ENCODE measurements at regions not wholly inside any gene's neighbourhood (a gene's known extent, or its start where the extent isn't known, plus 50 kb on each side); places are given as distances from the start of the nearest gene placed in this dataset.

DNA sequence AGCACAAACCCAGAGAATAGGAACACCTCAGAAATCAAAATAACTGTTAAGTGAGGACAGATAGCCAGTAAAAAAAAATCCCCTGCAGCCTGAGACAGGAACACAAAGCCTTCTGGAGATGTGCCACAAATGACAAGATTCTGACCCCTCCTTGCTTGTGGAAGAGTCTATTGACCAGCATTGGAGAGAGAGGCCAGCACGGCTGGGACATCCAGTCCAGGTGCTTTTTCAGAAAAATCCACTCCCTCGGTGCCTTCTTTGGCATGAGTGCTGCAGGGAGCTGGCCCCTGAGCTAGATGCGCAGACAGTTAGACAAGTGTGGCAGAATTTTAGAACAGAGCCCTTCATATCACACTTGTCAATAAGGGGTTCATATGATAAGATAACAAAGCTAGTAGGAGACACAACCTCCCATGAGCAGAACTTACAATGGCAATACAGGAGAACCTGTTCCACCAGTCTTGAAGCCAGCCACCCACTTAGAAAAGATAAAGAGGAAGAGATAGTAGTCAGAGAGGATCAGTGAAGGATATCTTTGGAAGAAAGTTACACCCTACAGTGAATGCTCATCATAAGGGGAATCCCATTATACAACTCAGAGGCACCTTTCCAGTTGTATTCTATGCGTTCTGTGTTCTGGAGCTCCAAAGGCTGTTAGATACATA lies 298.4 kb downstream of the TLE1 start:
- no peak for ATAC-seq
- POLR2A ChIA-PET, result no interaction called here
- no peak for DNase-seq
- Mint-ChIP-seq H3K36me3 (no peaks in the 10 kb centered on the region), H3K27ac (no peak overlapping the region), H3K27me3 (peaks cover 0 to 13% (median 0%) of the 10 kb centered on the region in 5 donors), H3K4me3 (no peak overlapping the region), H3K9me3 (peaks cover 0 to 5% (median 0%) of the 10 kb centered on the region in 9 donors), H3K4me1 (no peaks in the 10 kb centered on the region)

DNA sequence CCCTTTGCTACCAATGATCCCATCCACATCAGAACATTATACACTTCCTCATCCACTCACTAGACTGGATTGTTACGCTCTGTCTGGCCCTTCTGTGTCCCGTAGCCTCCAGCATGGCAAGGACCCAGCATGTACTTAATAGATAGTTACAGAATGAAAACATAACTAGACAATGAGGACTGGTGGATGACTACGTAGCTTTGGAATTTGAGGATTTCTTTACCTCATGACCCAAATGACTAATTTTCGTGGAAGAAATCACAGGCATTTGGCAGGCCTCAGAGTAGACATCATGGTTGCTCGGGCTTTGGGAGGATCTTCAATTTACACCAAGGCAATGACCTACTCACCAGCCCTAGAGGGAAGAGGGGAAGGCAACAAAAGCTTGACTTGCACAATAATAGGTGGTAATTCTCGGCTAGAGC lies 299.8 kb downstream of the TLE1 start:
- POLR2A ChIA-PET, result no interaction called here
- H3K4me1 Mint-ChIP-seq, result no peaks in the 10 kb centered on the region
- H3K27ac Mint-ChIP-seq, result no peak overlapping the region
- ATAC-seq, result no peak
- no peak overlapping the region for H3K4me3 Mint-ChIP-seq
- no peaks in the 10 kb centered on the region for H3K36me3 Mint-ChIP-seq
- DNase-seq, result no peak
- peaks cover 0 to 13% (median 0%) of the 10 kb centered on the region in 5 donors for H3K27me3 Mint-ChIP-seq
- peaks cover 0 to 9% (median 0%) of the 10 kb centered on the region in 9 donors for H3K9me3 Mint-ChIP-seq

DNA sequence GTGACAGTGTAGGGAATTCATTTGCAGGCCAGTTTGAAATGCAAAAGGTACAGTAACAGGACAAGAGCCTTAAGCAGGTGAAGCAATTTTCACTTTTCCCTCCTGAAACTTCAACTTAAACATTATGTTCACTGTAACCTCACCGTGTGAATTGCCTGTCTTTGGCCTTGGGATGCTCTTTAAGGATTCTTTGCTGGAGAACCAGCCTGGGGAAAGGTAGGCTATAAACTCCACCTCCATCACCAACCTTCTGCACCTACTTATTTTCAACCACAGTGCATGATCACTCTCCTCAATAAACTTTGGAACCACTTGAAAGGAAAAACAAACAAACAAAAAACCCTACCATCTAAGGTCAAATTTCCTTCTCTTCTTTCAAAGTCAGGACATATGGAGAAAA lies 300.5 kb downstream of the TLE1 start:
- ATAC-seq (no peak), DNase-seq (no peak)
- Mint-ChIP-seq H3K36me3 (no peaks in the 10 kb centered on the region), H3K4me3 (no peak overlapping the region), H3K27me3 (peaks cover 0 to 13% (median 0%) of the 10 kb centered on the region in 5 donors), H3K4me1 (no peaks in the 10 kb centered on the region), H3K27ac (no peak overlapping the region), H3K9me3 (peaks cover 0 to 9% (median 0%) of the 10 kb centered on the region in 9 donors)
- POLR2A ChIA-PET, result no interaction called here

DNA sequence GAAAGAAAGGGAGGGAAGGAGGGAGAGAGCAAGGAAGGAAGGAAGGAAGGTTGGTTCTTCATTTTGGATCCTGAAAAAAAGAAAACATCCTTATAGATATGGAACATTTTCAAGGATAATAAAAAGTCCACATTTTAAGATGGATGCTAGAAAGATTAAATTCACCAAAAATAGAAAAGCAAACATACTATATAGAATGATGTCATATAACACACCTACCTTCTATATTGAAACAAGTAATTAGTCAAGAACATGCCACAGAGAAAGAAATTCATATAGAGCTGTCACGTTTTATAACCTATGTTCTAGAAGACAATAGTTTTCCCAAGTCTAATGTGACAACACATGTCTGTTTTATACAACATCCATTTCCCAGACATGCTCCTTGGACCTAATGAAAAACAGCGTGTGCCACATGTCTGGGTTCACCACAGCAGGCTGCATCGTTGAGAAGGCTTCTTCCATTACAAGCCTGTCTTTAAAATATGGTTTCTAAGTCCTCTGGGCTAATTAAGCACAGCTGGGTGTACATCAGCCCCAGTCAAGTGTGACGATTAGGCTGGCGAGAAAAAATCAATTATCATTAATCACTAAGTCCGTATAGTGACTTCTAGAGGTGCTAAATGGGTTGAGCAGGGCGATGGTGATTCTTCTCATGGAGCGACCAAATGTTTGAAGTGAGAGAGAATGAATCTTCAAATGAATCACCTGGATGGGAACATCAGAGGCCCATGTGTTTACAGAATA lies 301.8 kb downstream of the TLE1 start:
- POLR2A ChIA-PET, result no interaction called here
- no peak for DNase-seq
- Mint-ChIP-seq H3K4me1 (no peaks in the 10 kb centered on the region), H3K4me3 (no peak overlapping the region), H3K27me3 (peaks cover 0 to 13% (median 0%) of the 10 kb centered on the region in 5 donors), H3K27ac (no peak overlapping the region), H3K9me3 (peaks cover 0 to 9% (median 0%) of the 10 kb centered on the region in 9 donors), H3K36me3 (no peaks in the 10 kb centered on the region)
- ATAC-seq, result no peak

DNA sequence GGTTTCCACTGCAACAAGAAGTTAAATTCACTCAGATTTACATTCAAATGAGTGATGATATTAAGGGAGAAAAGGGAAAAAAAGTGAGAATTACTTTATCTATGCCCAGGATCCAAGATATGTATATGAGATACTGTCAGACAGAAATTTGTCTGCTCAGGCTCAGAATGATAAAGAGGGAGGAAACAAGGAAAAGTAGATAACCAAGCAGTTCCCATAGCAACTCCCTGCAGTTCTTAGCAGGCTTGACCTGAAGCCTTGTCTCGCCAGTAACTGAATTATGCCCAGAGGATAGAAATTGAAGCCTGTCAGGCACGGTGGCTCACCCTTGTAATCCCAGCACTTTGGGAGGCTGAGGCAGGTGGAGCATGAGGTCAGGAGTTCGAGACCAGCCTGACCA lies 304.4 kb downstream of the TLE1 start:
- Mint-ChIP-seq H3K4me3 (no peak overlapping the region), H3K27me3 (peaks cover 0 to 4% (median 1%) of the 10 kb centered on the region in 5 donors), H3K36me3 (no peaks in the 10 kb centered on the region), H3K9me3 (peaks cover 0 to 6% (median 0%) of the 10 kb centered on the region in 9 donors), H3K4me1 (no peaks in the 10 kb centered on the region), H3K27ac (no peak overlapping the region)
- no peak for ATAC-seq
- POLR2A ChIA-PET, result no interaction called here
- no peak for DNase-seq

DNA sequence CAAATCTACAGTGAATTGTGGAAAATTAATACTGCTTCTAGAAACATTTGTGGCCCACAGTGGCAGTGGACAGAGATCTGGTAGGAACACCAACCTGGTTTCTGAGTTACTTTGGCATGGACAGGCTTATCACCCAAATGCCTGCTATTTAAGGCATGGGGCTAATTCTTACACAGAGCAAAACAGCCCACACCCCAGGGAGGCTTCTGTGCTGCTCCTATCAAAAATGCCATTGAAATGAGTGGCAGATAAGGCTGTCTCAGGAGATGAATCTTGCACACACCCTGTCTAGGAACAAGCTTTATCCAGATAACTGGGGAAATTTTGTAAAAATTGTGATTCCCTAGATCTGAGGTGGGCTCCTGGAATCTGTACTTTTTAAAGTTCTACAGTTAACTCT lies 307.1 kb downstream of the TLE1 start:
- no peak for DNase-seq
- no peaks in the 10 kb centered on the region for H3K36me3 Mint-ChIP-seq
- no peak overlapping the region for H3K27ac Mint-ChIP-seq
- H3K4me1 Mint-ChIP-seq, result no peaks in the 10 kb centered on the region
- peaks cover 0 to 2% (median 0%) of the 10 kb centered on the region in 5 donors for H3K27me3 Mint-ChIP-seq
- peaks cover 0 to 6% (median 0%) of the 10 kb centered on the region in 9 donors for H3K9me3 Mint-ChIP-seq
- POLR2A ChIA-PET, result no interaction called here
- ATAC-seq, result no peak
- no peak overlapping the region for H3K4me3 Mint-ChIP-seq

DNA sequence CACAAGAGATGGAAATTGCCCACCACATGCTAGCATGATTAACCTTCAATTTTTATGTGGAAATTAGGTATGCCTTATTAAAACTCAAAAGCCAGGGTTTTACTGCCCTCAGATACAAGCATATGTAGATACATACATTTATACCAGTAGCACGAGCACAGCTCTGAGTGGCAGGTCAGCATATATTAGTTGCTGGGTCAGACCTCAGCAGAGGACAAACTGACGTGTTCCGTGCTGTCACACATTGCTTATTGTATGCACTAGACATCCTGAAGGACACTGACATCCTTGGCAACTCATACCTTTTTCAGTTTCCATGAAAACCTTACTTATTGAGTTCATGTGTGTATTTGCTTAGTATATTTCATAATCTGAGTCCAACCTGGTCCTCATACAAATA lies 307.7 kb downstream of the TLE1 start:
- Mint-ChIP-seq H3K27ac (no peak overlapping the region), H3K4me1 (no peaks in the 10 kb centered on the region), H3K9me3 (peaks cover 0 to 6% (median 0%) of the 10 kb centered on the region in 9 donors), H3K36me3 (no peaks in the 10 kb centered on the region), H3K4me3 (no peak overlapping the region), H3K27me3 (peaks cover 0 to 2% (median 0%) of the 10 kb centered on the region in 5 donors)
- ATAC-seq (no peak), DNase-seq (no peak)
- POLR2A ChIA-PET, result no interaction called here

DNA sequence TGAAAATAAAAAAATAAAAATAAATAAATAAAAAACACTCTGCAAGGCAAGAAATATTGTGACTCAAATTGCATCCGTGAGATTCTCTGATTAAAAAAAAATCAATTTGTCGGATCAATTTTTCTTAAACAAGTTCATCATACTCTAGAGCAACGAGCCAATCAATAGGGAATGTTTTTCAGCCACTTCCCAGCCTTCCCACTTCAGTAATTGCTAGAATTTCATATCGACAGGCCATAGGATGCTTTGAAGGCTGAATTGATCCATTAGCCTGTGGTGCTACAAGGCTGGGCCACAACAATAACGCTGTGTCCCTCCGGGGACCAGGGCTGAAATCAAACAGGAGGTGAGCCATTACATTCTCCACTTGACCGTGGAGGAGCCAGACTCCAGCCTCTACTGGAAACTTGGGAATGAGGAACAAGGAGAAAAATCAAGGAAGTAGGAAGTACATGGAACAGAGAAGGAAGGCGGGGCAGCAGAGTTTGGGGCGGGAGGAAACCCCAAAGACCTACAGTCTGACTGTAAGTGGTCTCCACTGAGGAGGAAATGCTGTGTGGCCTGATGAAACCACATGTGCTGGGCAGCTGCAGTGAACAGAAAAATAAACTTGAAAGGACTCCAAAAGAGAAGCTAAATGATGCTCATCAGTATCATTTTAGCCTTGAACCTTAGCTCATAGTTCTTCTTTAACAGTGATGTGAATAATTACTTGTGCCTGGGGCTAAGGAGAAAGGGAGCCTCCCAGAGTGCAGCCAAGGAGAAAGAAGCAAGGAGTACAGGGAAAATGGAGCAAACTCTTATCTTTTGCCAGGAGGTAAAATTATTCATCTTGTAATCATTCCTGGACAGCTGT lies 308.6 kb downstream of the TLE1 start:
- H3K27ac Mint-ChIP-seq, result no peak overlapping the region
- ATAC-seq (no peak), DNase-seq (no peak)
- H3K36me3 Mint-ChIP-seq, result no peaks in the 10 kb centered on the region
- POLR2A ChIA-PET, result no interaction called here
- peaks cover 0 to 2% (median 0%) of the 10 kb centered on the region in 9 donors for H3K9me3 Mint-ChIP-seq
- no peak overlapping the region for H3K4me3 Mint-ChIP-seq
- peaks cover 0 to 2% (median 0%) of the 10 kb centered on the region in 5 donors for H3K27me3 Mint-ChIP-seq
- H3K4me1 Mint-ChIP-seq, result no peaks in the 10 kb centered on the region

DNA sequence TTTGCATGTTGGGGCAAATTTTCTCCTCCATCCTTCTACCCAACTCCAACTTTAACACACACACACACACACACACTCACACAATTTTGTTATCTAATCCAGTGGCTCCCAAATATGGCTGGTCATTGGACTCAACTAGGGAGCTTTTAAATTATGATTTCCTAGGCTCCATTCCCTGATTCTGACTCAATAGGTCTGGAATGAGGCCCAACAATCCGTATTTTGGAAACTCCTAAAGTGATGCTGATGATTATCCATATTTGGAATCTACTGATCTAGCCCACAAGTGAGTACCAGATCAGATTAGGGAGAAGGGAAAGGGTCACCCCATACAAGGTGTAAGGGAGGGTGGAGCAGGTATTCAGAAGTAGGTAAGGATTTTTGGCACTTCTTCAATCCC lies 309.7 kb downstream of the TLE1 start:
- H3K4me3 Mint-ChIP-seq, result no peak overlapping the region
- H3K9me3 Mint-ChIP-seq, result no peaks in the 10 kb centered on the region
- H3K4me1 Mint-ChIP-seq, result no peaks in the 10 kb centered on the region
- H3K36me3 Mint-ChIP-seq, result no peaks in the 10 kb centered on the region
- ATAC-seq (no peak), DNase-seq (no peak)
- POLR2A ChIA-PET, result no interaction called here
- no peak overlapping the region for H3K27ac Mint-ChIP-seq
- H3K27me3 Mint-ChIP-seq, result peaks cover 0 to 2% (median 0%) of the 10 kb centered on the region in 5 donors

DNA sequence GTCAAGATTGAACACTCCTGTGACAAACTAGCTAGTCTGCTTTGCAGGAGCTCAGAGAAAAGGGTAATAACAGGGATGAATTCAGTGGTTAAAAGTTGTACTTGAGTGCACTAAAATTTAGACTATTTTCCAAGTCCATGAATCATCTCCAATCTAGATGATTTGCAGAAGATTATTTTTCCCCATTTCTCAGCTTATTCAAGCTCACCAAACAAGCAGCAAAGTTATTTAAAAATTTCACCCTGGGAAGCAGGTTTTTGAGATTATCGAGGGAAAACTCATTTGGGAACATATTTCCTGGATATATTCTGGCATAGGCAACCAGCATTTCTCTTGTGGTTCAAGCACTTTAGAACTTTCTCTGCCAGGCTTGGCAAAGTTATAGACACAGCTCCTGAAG lies 311.4 kb downstream of the TLE1 start:
- no peak overlapping the region for H3K4me3 Mint-ChIP-seq
- H3K27me3 Mint-ChIP-seq, result peaks cover 0 to 2% (median 0%) of the 10 kb centered on the region in 5 donors
- POLR2A ChIA-PET, result no interaction called here
- no peak overlapping the region for H3K27ac Mint-ChIP-seq
- H3K36me3 Mint-ChIP-seq, result no peaks in the 10 kb centered on the region
- ATAC-seq, result no peak
- no peak for DNase-seq
- H3K9me3 Mint-ChIP-seq, result no peaks in the 10 kb centered on the region
- H3K4me1 Mint-ChIP-seq, result no peaks in the 10 kb centered on the region

DNA sequence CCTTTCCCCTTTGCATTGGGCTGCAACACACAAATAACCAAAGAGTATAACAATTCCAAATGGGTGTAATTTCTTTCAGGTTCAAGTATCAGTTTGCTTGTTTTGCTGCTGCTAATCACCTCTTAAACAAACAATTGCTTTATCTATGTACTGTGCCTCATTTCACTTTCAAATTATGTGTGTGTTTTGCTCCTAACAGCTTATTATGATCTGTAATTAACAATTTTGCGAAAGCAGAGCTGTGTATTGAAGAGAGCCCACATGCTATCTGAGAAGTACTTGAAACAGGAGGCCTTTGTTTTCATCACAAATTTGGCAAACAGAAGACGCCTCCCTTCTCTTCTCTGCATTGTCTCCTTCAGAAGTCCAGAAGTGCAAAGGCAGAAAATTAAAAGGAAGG lies 312.0 kb downstream of the TLE1 start:
- H3K36me3 Mint-ChIP-seq, result no peaks in the 10 kb centered on the region
- POLR2A ChIA-PET, result no interaction called here
- no peaks in the 10 kb centered on the region for H3K9me3 Mint-ChIP-seq
- H3K27me3 Mint-ChIP-seq, result peaks cover 0 to 2% (median 0%) of the 10 kb centered on the region in 5 donors
- H3K4me1 Mint-ChIP-seq, result no peaks in the 10 kb centered on the region
- ATAC-seq (no peak), DNase-seq (no peak)
- H3K4me3 Mint-ChIP-seq, result no peak overlapping the region
- no peak overlapping the region for H3K27ac Mint-ChIP-seq

DNA sequence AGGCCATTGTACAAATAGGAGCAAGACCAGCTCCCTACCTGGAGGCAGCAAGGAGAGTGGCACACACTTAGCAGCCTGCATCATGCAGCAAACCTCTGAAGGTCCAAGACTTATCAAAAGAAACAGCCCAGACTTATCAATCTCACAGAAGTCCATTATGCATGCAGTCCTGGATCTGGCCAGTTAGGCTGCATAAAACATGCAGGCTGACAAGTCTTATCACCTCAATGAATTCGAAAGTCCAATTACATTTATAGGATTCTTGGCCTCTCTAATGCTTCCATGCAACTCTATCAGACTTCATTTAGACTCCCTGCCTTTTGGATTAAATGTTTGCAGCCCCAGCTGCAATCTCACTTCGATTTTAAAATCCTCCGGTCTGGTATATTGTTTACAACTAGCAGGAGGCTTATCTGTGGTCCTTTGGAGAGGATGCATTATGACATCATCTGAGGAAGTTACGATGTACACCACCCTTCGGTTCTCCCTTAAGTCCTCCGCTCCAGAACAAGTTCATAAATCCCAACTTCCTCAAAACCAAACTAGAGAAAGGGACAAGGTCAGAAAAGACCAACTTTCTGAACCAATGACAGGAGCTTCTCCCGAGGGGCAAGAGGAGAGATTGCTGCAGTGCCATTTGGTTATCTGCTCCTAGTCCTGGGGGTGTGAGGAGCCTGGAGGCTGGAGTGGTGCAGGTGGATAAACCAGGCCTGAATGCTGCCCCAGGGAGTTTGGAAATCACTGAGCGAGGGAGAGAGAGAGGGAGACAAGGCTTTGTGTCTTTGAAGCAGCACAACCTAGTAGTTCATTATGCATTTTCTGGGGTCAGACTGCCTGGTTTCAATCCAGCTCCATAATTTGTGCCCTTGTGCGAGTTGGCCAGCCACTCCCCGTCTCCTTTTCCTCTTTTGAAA lies 313.9 kb downstream of the TLE1 start:
- Mint-ChIP-seq H3K36me3 (no peaks in the 10 kb centered on the region), H3K9me3 (no peaks in the 10 kb centered on the region), H3K27ac (no peak overlapping the region), H3K4me3 (no peak overlapping the region), H3K4me1 (no peaks in the 10 kb centered on the region), H3K27me3 (no peaks in the 10 kb centered on the region)
- ATAC-seq, result no peak
- DNase-seq, result no peak
- POLR2A ChIA-PET, result no interaction called here

All from naive thymus-derived CD8-positive, alpha-beta T cell (primary cell).